ENCODE measurements at regions not wholly inside any gene's neighbourhood (a gene's known extent, or its start where the extent isn't known, plus 50 kb on each side); places are given as distances from the start of the nearest gene placed in this dataset.
"Not testable (repeated sequence)": the region's sequence is repeated elsewhere in the genome, so short reads cannot be mapped to it uniquely, and the experiment has no call there.

GRCh38 chr10:43921478-43921877 is 272.8 kb upstream of the ZNF32 start:
- no peak for DNase-seq (ENCODE audit: low read depth in 2 of 2)
- H3K4me3 ChIP-seq (replicated peaks in 1 of 2; ENCODE audit: low read depth in 2 of 2, low read length in 2 of 2), result no peak overlapping the region
- TF ChIP-seq, protein P1, sequence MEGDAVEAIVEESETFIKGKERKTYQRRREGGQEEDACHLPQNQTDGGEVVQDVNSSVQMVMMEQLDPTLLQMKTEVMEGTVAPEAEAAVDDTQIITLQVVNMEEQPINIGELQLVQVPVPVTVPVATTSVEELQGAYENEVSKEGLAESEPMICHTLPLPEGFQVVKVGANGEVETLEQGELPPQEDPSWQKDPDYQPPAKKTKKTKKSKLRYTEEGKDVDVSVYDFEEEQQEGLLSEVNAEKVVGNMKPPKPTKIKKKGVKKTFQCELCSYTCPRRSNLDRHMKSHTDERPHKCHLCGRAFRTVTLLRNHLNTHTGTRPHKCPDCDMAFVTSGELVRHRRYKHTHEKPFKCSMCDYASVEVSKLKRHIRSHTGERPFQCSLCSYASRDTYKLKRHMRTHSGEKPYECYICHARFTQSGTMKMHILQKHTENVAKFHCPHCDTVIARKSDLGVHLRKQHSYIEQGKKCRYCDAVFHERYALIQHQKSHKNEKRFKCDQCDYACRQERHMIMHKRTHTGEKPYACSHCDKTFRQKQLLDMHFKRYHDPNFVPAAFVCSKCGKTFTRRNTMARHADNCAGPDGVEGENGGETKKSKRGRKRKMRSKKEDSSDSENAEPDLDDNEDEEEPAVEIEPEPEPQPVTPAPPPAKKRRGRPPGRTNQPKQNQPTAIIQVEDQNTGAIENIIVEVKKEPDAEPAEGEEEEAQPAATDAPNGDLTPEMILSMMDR (IDR thresholded peaks at IDR 0.05; ENCODE audit: low read depth, low read length), result no peak

DNA sequence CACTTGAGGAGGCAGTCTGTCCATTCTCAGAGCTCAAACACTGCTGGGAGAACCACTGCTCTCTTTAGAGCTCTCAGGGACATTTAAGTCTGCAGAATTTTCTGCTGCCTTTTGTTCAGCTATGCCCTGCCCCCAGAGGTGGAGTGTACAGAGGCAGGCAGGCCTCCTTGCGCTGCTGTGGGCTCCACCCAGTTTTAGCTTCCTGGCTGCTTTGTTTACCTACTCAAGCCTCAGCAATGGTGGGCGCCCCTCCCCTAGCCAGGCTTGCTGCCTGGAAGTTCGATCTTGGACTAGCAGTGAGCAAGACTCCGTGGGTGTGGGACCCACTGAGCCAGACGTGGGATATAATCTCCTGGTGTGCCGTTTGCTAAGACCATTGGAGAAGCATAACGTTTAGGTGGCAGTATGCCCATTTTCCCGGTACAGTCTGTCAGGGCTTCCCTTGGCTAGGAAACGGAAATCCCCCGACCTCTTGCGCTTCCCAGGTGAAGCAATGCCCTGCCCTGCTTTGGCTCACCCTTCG is 271.6 kb upstream of the ZNF32 start:
- DNase-seq (ENCODE audit: low read depth in 2 of 2); H3K4me3 ChIP-seq (replicated peaks in 1 of 2; ENCODE audit: low read depth in 2 of 2, low read length in 2 of 2): not testable (repeated sequence)

DNA sequence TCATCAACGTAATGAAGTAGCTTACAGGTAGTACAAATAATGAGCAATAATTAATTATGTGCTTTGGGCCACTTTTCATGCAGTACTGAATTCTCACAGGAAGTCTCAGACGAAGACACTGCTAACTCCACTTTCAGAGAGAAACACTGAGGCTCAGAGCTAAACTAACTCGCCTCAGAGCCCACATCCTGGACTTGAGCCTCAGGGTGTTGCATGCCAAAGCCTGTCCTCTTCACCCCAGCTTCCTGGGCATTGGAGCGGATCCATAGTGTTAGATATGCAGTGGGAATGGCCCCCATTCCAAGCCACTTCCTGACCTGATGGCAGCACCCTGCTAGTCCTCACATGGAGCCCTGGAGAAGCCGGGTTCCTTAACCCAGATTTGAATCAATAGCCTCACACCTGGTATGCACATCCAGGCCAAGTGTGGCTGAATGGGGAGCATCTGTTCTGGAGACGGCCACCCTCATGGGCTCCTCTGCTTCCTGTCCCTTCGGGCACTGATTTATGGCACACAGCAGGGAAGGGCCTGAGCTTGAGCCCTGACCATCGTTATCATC is 265.1 kb upstream of the ZNF32 start:
- no peak for DNase-seq (ENCODE audit: low read depth in 2 of 2)
- TF ChIP-seq, protein P1 (IDR thresholded peaks at IDR 0.05; ENCODE audit: low read depth, low read length), result no peak
- H3K4me3 ChIP-seq (replicated peaks in 1 of 2; ENCODE audit: low read depth in 2 of 2, low read length in 2 of 2), result no peak overlapping the region

DNA sequence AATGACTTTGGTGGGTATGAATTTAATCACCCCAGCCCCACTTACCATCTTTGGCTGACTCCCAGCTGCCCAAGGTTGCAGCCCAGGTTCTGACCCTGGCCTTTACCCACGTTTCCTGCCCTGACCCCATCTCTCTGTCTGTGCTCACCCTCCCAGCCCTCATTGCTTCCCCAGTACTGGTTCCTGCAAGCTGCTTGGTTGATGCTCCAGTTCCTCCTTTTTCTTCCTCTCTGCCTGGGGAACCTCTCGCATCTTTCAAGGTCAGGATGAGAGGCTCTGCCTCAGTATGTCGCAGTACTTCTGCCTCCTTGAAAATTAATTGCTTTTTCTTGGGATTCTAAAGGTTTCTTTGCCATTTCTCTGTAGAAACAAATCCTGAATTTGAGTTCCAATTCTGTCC is 263.8 kb upstream of the ZNF32 start:
- no peak for DNase-seq (ENCODE audit: low read depth in 2 of 2)
- TF ChIP-seq, protein P1 (IDR thresholded peaks at IDR 0.05; ENCODE audit: low read depth, low read length), result no peak
- no peak overlapping the region for H3K4me3 ChIP-seq (replicated peaks in 1 of 2; ENCODE audit: low read depth in 2 of 2, low read length in 2 of 2)

GRCh38 chr10:43906490-43906889 is 257.8 kb upstream of the ZNF32 start:
- TF ChIP-seq, protein P1 (IDR thresholded peaks at IDR 0.05; ENCODE audit: low read depth, low read length), result no peak
- no peak overlapping the region for H3K4me3 ChIP-seq (replicated peaks in 1 of 2; ENCODE audit: low read depth in 2 of 2, low read length in 2 of 2)
- DNase-seq (ENCODE audit: low read depth in 2 of 2), result peak in 1 of 2 donors; percentile 32

DNA sequence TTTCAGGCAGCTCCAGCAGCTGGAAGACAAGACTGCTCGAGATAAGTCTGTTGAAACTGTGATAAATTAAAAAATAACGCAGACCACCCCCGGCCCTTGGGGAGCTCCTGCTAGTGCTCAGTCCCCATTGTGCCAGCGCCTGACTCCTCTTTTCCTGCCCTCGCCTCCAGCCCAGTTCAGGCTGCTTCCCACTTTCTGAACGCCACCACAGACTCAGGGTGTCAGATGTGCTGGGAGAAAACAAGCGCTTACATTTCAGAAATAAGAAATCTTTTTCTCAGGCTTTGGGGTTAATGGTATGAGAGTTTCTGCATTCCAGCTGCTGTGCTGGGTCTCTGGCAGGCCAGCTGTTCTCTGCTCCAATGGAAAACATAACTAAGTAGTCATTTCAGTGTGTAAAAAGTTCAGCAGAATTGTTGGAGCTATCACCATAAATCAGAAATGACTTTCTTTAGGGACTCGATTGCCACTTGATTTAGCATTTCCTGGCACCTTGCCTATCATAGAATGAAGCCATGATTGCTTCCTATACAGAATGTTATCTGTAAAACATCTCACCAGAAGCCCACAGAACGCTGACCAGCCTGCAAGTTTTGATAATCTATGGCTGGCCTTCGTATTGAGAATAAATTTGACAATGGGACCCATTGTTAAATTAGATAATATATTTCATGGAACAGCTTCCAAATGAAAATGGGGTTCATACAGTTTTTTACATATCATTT is 257.0 kb upstream of the ZNF32 start:
- peak; percentile 33 to 82 for DNase-seq (ENCODE audit: low read depth in 2 of 2)
- TF ChIP-seq, protein P1 (IDR thresholded peaks at IDR 0.05; ENCODE audit: low read depth, low read length), result no peak
- H3K4me3 ChIP-seq (replicated peaks in 1 of 2; ENCODE audit: low read depth in 2 of 2, low read length in 2 of 2), result no peak overlapping the region

DNA sequence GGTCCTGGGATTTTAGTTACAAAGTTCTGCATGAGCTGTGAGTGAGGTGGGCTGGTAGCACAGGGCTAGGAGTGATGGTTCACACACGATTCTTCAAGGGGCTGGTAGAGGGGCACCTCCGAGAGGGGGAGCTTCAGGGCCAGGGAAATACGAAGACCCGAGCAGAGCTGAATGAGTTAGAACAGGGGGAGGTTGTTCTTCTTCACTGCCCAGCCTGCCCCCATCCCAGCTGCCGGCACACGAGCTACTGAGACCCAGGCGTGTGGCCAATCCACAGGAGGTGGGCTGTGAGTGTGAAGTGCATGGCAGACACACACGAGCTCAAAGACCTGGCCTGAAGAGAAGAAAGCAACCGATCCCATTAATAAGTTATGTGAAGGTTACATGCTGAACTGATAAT is 256.2 kb upstream of the ZNF32 start:
- no peak overlapping the region for H3K4me3 ChIP-seq (replicated peaks in 1 of 2; ENCODE audit: low read depth in 2 of 2, low read length in 2 of 2)
- TF ChIP-seq, protein P1 (IDR thresholded peaks at IDR 0.05; ENCODE audit: low read depth, low read length), result no peak
- no peak for DNase-seq (ENCODE audit: low read depth in 2 of 2)

All from cardiac fibroblast (primary cell).